Amniotic epithelial cell (primary cell): ENCODE measurements at regions not wholly inside any gene's neighbourhood (a gene's known extent, or its start where the extent isn't known, plus 50 kb on each side); places are given as distances from the start of the nearest gene placed in this dataset.

Source experiments
- DNase-seq: peaks from one replicate; pipeline ENCODE4 v3.0.0-alpha.2; 2010; ENCODE audit warnings: low read depth

GRCh38 chr2:6526093-6526824, 339.4 kb downstream of the CMPK2 start:
- no peak for DNase-seq

GRCh38 chr2:6531304-6531703, 334.4 kb downstream of the CMPK2 start:
- DNase-seq, result no peak

DNA sequence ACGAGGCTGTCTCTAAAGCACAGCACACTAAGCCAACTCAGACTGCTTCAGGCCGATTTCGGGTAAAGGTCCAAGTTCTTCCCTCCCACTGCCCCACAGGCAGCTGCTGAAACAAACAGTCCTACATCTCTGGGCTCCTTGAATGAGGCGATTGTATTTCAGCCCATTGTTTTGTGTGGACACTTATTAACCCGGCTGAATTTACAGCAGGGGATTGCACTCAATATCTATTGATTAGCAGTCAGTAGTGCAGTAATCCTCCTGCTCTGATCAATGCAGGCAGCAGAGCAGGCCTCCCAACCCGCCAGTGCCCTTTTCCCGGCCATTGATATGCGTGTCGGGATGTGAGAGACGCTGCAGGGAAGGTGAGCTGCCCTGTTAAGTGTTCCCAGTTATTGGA, 330.1 kb downstream of the CMPK2 start:
- no peak for DNase-seq

- no peak for DNase-seq
Observed at GRCh38 chr2:6538607-6539006, 327.1 kb downstream of the CMPK2 start.

DNA sequence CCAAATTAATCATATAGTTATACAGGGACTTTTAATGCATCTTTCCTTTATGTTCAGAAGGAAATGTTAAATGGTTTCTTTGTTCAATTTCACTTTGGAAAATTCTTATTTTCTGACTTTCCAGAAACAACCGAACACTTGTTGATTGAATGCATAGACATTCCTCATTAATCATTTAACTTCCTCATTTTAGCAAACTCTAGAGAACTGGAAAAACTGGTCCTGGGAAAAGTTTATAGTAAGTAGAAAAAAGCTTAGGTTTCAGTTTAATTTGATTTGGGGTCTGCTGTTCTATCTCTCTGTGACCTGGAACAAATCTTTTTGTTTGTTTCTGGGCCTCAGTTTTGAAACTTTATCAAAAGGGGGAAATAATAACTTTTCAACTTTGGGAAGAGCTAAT, 320.4 kb downstream of the CMPK2 start:
- no peak for DNase-seq

DNA sequence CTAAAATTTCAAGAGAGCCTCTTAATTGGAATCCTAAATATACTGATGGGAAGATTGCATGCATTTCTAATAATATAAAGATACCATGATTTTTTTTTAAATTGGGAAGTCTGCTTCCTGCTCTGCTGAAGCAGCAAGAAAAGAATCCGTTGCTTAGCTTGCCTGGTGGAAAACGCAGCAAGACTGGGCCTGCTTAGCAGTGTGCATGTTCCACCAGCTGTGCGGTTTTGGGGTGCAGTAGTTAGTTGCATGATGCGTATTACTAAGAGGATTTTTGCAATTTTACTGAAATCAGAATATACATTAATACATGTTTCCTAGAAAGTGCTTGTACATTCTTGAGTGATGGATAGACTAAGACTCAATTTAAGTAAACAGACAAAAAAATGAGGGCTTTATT, 319.9 kb downstream of the CMPK2 start:
- DNase-seq, result no peak

DNA sequence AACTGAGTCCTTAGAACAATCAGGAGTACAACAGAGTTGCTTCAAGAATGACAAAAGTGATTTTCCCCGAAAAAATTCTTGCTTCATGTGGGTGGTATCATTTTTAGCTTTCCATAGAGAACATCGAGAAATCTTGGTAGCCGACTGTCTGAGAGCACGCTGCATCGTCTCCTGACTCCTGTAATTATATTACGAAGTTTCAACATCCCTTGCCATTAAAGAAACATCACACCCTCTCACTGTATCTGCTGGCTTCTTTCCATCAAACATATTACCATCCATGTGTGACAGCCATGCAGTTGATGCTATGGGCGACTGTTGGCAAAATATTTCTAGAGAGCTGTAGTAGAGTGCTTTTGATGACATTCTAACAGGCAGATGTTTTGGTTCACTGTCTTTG, 311.2 kb downstream of the CMPK2 start:
- no peak for DNase-seq

DNA sequence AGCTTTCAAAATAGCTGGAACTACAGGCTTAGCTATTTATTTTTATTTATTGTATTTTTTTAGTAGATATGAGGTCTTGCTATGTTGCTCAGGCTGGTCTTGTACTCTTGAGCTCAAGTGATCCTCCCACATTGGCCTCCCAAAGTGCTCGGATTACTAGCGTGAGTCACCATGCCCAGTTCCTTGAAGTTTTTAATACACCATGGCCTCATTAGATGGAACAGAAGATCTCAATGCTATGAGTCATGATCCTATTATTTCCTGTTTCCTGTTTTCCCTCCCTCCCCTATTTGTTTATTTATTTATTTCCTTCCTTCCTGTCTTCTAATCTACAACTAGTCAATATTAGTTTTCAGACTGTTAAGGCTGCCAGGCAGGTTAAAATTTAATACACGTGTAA, 309.0 kb downstream of the CMPK2 start:
- DNase-seq, result peak; percentile 90

DNA sequence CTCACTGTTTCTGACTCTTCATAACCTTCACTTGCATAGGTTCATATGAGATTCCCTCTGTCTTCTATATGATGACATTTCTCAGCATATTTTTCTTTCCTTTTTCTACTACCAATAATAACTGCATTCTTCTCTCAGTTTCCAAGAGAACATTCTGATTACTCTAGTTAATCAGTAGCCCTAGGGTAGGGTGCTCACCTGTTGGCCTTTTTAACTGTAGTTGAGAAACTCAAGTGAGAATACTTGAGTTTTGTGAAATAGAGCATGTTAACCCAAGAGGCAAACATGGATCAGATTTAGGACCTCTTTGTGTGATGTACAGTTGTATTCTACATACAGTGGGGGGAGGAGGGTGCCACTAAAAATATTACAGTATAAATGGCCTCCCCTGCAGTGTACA, 308.0 kb downstream of the CMPK2 start:
- no peak for DNase-seq

DNA sequence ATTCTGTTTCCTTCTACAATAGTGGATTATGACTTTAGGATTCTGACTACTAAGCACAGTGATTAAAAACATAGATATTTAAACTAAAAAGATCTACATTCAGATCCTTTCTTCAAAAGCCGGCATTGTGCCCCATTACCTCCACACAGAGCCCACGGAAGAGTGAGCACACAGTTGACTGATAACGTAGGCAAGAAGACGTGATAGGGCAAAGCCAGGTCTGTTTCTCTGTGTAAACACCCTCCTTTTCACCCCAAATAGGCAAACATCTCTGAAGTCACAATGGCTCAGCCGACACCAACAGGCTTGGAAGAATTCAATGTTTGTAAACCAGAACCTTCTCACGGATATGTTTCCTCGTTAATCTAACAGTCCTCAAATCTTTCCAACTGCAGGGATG, 302.9 kb downstream of the CMPK2 start:
- no peak for DNase-seq

DNA sequence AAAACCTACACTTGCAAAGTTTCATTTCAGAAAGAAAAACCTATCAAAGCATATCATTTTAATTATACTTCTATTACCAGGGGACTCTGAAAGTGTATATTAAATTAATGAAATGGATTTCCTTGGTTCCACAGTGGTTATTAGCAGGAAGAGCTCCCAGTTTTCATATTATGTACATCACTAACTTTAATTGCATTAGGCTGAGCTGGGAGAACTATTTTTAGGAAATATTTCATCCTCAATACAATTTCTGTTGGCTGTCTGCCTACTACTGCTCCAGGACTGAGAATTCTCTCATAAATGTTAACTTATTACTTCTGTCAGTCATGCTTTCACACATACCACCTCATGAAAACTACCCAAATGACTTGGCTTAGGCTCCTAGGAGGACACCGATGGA, 301.4 kb downstream of the CMPK2 start:
- no peak for DNase-seq

DNA sequence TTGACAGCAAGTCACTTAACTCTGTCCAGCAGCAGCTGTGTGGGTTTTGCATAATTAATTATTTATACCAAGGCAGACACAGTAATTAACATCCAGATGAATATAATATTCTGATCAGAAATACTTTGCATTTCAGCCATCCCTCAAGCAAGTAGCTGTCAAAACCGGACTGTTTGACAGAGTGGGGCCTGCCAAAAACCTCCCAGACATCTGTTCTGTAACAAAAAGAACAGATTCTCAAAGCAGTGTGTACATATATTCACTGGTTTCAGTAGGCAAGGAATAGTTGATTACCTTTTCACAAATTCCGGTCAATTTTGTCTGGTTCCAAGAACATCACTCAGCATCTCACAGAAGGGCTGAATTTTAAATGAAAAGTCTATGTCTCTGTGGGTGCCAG, 291.6 kb downstream of the CMPK2 start:
- DNase-seq, result no peak

GRCh38 chr2:6576302-6576701, 289.4 kb downstream of the CMPK2 start:
- peak; percentile 41 for DNase-seq

GRCh38 chr2:6577960-6578359, 287.7 kb downstream of the CMPK2 start:
- DNase-seq, result no peak

DNA sequence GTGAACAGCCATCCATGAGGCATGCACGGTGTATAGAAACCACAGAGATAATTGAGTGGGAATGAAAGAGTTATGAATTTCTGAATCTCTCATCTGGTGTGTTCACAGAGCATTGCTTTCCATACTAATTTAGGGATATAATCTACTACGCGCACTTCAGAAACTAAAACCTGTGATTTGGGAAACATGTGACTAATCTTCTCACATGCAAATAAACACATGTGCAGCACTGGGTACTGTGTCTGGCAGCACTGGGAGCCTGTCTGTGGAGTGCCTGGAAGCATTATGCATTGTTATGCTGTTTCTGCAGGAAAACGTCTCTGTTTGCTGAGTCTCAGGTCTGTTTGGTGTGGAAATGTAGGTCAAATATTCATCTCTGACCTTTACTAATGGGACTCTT, 287.3 kb downstream of the CMPK2 start:
- DNase-seq, result no peak

DNA sequence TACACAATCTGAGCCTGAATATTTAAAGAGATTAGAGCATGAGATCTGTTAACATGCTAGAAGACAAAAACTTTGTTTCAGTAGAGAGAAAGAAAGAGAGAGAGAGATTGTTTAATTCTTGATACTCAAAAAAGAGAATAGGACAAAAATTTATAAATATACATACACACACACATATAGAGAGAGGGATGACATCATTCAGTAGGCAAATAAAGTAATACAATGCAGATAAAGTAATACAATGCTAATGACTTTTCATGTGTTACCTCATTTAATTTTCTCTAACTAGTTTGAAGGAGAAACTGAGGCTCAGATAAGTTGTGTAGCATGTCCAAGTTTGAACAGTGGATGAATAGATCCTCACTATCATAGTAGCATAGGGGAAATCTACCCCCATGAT, 286.4 kb downstream of the CMPK2 start:
- DNase-seq, result no peak

GRCh38 chr2:6580982-6581381, 284.7 kb downstream of the CMPK2 start:
- peak; percentile 53 for DNase-seq

GRCh38 chr2:6589150-6589549, 276.6 kb downstream of the CMPK2 start:
- DNase-seq, result no peak

DNA sequence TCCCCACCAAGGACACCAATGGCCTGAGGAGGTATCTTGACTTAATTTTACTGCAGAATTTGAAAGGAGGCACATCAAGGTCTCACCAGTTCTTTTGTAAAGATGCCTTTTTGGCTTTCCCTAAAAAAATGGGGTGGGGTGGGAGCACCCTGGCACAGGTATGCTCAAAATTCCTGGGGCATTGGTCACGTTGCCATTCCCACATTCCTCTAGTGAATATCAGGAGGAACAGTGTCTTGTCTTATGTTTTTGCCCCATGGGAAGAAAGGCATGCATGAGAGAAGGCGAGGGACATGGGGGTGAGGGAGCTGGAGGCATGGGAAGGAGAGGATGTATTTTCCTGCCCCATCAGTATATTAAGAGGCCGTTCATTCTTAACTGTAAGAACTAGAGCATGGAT, 275.3 kb downstream of the CMPK2 start:
- DNase-seq, result no peak

DNA sequence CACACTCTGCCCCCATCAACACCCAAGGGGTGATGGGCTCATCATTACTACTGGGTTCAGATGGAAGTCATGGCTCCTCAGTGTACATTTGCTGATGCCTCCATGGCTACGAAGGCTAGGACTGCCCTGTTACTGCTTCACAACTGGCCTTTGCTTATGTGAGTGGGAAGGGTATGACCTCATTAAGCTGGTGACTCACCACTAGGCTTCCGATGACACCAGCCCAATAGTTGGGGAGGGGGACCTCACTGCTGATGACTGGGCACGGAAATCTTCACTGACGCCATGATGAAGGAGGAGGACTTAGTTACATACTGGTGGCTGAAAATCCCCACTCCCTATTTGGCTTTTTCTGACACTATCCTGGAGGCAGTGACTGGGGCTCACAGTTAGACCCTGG, 263.2 kb downstream of the CMPK2 start:
- DNase-seq, result no peak

DNA sequence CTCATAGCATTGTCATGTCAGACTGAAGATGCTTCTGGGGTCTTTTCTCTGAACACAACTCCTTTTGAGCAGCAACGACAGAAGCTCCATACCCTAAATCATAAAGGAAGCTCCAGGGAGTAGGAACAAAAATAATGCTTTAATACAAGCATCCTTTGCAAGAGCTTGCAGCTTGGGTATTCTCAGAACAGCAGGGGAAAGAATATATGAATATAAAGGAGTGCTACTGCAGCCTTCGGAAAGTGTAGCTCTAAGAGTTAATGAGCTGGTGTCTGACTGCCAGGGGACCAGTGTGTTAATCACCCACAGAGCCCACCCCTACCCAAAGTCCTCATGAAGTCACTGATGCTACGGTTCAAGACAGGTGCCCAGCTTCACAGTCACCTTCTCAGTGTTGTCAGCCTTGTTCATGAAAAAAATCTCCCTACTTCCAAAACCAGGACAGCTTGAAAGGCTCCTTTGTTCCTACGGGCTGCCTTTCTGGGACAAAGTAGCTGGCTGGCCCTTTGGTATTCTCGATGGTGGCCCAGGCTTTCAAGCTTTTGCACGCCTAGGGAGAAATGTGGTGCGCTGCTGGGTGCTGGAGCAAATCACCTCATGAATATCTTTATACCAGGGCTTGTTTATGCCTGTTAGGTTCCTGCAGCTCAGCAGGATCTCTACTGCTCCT, 259.7 kb downstream of the CMPK2 start:
- DNase-seq, result no peak

DNA sequence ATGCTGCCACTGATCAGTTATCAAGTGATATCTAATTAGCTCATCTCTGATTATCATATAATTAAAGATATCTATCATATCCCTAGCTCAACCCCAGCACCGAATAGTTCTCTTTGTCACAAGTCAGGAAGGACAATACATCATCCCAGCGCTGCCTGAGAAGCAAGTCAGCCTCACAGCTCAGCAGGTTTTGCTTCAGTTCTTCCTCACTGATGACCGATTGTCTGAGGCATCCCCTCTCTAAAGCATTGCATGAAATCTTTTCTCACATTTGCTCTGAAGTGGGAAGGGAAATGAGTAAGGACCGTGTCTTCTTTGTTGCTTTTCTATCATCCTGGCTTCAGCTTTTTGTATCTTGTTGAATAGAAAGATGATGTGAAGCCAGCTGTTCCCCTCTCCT, 247.9 kb downstream of the CMPK2 start:
- no peak for DNase-seq

DNA sequence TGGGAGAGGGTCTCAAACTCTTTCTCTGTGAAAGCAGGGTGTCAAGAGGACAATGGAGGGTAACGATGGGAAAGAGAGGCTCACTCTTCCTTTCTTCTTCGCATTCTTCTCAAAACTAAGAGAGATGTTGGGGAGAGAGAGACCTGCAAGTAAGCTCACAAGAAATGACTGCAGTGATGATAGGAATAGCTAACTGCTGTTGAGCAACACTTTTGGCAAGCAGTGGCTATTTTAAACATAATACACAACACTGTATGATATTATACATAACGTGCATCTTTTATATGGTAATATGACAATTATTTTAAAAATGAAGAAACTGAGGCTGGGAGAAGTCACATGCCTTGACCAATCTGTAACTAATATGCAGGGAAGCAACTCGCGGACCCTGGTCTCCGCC, 247.5 kb downstream of the CMPK2 start:
- DNase-seq, result no peak

- DNase-seq, result no peak
Observed at GRCh38 chr2:6623746-6624145, 242.0 kb downstream of the CMPK2 start.
